Lower lobe of right lung (tissue), 2 donors: ENCODE measurements at regions not wholly inside any gene's neighbourhood (a gene's known extent, or its start where the extent isn't known, plus 50 kb on each side); places are given as distances from the start of the nearest gene placed in this dataset.

ENCODE experiments used
- ATAC-seq, 2 donors: fragments of 200-7000 bp; cut with Tn5 transposase; one replicate each; pipeline ENCODE4 v1.9.1; 2020 to 2022; ENCODE audit warnings: mild to moderate bottlenecking in 2 of 2, moderate library complexity in 2 of 2
- DNase-seq: peaks from one replicate; pipeline ENCODE4 v3.0.0-alpha.2; 2020
- H3K27ac ChIP-seq: fragments of 200-600 bp; one replicate; pipeline ENCODE4 v1.8.0; 2022
- H3K27me3 ChIP-seq: fragments of 200-600 bp; one replicate; pipeline ENCODE4 v1.8.0; 2022; ENCODE audit warnings: low read depth
- H3K36me3 ChIP-seq: fragments of 200-600 bp; one replicate; pipeline ENCODE4 v1.8.0; 2022; ENCODE audit warnings: mild to moderate bottlenecking
- H3K4me1 ChIP-seq: fragments of 200-600 bp; one replicate; pipeline ENCODE4 v1.8.0; 2022
- H3K4me3 ChIP-seq: fragments of 200-600 bp; one replicate; pipeline ENCODE4 v1.8.0; 2022; ENCODE audit warnings: mild to moderate bottlenecking
- H3K9me3 ChIP-seq: fragments of 200-600 bp; one replicate; pipeline ENCODE4 v1.8.0; 2022
- CTCF ChIP-seq: fragments of 200-600 bp; IDR thresholded peaks from one replicate; pipeline ENCODE4 v1.8.0; 2022; ENCODE audit warnings: antibody characterized with exemption, mild to moderate bottlenecking
- intact Hi-C: fragments of 100-400 bp; cut with DNase I; formaldehyde crosslinking; loops from one replicate; pipeline ENCODE4 v1.11.0; 2022
- donor health status: DM: no; HTN: yes; CAD: no; lungs with severe emphysema.

GRCh38 chr15:25228261-25228660 is 210.6 kb downstream of the UBE3A start:
- intact Hi-C loops: no loop called here
- Histone ChIP-seq H3K4me1 (no peaks in the 10 kb centered on the region), H3K36me3 (no peaks in the 10 kb centered on the region), H3K9me3 (peaks cover 9% of the 10 kb centered on the region), H3K4me3 (no peak overlapping the region), H3K27ac (no peak overlapping the region), H3K27me3 (no peaks in the 10 kb centered on the region)
- DNase-seq (no peak), ATAC-seq (no peak)
- no peak for TF ChIP-seq CTCF

GRCh38 chr15:25230442-25230841 is 208.4 kb downstream of the UBE3A start:
- H3K4me3 ChIP-seq: no peak overlapping the region
- no peaks in the 10 kb centered on the region for H3K36me3 ChIP-seq
- TF ChIP-seq CTCF: no peak
- H3K27ac ChIP-seq: no peak overlapping the region
- H3K9me3 ChIP-seq: no peaks in the 10 kb centered on the region
- ATAC-seq (no peak), DNase-seq (no peak)
- H3K27me3 ChIP-seq: no peaks in the 10 kb centered on the region
- H3K4me1 ChIP-seq: no peaks in the 10 kb centered on the region
- intact Hi-C loops: no loop called here

GRCh38 chr15:25233766-25234350 is 205.0 kb downstream of the UBE3A start:
- DNase-seq (no peak), ATAC-seq (no peak)
- no peak overlapping the region for H3K4me3 ChIP-seq
- H3K4me1 ChIP-seq: no peaks in the 10 kb centered on the region
- no peaks in the 10 kb centered on the region for H3K9me3 ChIP-seq
- no peaks in the 10 kb centered on the region for H3K36me3 ChIP-seq
- H3K27ac ChIP-seq: no peak overlapping the region
- intact Hi-C loops: no loop called here
- TF ChIP-seq CTCF: no peak
- H3K27me3 ChIP-seq: no peaks in the 10 kb centered on the region

- TF ChIP-seq CTCF: no peak
- Histone ChIP-seq H3K36me3 (no peaks in the 10 kb centered on the region), H3K4me1 (no peaks in the 10 kb centered on the region), H3K4me3 (no peak overlapping the region), H3K27ac (no peak overlapping the region), H3K27me3 (no peaks in the 10 kb centered on the region), H3K9me3 (no peaks in the 10 kb centered on the region)
- ATAC-seq: no peak
- intact Hi-C loops: no loop called here
- no peak for DNase-seq
These were observed 204.0 kb downstream of the UBE3A start for GRCh38 chr15:25234831-25235230.

- intact Hi-C loops: no loop called here
- no peaks in the 10 kb centered on the region for H3K27me3 ChIP-seq
- H3K4me1 ChIP-seq: no peaks in the 10 kb centered on the region
- H3K9me3 ChIP-seq: no peaks in the 10 kb centered on the region
- H3K36me3 ChIP-seq: no peaks in the 10 kb centered on the region
- TF ChIP-seq CTCF: no peak
- no peak overlapping the region for H3K4me3 ChIP-seq
- no peak for DNase-seq
- ATAC-seq: no peak
- H3K27ac ChIP-seq: no peak overlapping the region
These were observed 203.4 kb downstream of the UBE3A start for GRCh38 chr15:25235391-25235790.
